ENCODE measurements at regions not wholly inside any gene's neighbourhood (a gene's known extent, or its start where the extent isn't known, plus 50 kb on each side); places are given as distances from the start of the nearest gene placed in this dataset.

- TF ChIP-seq, protein P1, sequence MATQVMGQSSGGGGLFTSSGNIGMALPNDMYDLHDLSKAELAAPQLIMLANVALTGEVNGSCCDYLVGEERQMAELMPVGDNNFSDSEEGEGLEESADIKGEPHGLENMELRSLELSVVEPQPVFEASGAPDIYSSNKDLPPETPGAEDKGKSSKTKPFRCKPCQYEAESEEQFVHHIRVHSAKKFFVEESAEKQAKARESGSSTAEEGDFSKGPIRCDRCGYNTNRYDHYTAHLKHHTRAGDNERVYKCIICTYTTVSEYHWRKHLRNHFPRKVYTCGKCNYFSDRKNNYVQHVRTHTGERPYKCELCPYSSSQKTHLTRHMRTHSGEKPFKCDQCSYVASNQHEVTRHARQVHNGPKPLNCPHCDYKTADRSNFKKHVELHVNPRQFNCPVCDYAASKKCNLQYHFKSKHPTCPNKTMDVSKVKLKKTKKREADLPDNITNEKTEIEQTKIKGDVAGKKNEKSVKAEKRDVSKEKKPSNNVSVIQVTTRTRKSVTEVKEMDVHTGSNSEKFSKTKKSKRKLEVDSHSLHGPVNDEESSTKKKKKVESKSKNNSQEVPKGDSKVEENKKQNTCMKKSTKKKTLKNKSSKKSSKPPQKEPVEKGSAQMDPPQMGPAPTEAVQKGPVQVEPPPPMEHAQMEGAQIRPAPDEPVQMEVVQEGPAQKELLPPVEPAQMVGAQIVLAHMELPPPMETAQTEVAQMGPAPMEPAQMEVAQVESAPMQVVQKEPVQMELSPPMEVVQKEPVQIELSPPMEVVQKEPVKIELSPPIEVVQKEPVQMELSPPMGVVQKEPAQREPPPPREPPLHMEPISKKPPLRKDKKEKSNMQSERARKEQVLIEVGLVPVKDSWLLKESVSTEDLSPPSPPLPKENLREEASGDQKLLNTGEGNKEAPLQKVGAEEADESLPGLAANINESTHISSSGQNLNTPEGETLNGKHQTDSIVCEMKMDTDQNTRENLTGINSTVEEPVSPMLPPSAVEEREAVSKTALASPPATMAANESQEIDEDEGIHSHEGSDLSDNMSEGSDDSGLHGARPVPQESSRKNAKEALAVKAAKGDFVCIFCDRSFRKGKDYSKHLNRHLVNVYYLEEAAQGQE (IDR thresholded peaks at IDR 0.05; ENCODE audit: low read depth), result no peak
- TF ChIP-seq TCF7L2 (IDR thresholded peaks at IDR 0.05; ENCODE audit: borderline replicate concordance, extremely low read depth, insufficient read depth, insufficient read length), result no peak
- TF ChIP-seq EZH2 (IDR thresholded peaks at IDR 0.05), result no peak
- TF ChIP-seq EGR1 (IDR thresholded peaks at IDR 0.05; ENCODE audit: low read depth), result no peak
- no peak for TF ChIP-seq CBX3 (IDR thresholded peaks at IDR 0.05; ENCODE audit: low read depth)
- TF ChIP-seq POLR2AphosphoS5 (IDR thresholded peaks at IDR 0.05; ENCODE audit: low read depth, low read length), result no peak
- TF ChIP-seq, protein P2, sequence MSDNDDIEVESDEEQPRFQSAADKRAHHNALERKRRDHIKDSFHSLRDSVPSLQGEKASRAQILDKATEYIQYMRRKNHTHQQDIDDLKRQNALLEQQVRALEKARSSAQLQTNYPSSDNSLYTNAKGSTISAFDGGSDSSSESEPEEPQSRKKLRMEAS (IDR thresholded peaks at IDR 0.05), result no peak
Measured at GRCh38 chr4:117331817-117332216, 246.4 kb upstream of the TRAM1L1 start (continued).

DNA sequence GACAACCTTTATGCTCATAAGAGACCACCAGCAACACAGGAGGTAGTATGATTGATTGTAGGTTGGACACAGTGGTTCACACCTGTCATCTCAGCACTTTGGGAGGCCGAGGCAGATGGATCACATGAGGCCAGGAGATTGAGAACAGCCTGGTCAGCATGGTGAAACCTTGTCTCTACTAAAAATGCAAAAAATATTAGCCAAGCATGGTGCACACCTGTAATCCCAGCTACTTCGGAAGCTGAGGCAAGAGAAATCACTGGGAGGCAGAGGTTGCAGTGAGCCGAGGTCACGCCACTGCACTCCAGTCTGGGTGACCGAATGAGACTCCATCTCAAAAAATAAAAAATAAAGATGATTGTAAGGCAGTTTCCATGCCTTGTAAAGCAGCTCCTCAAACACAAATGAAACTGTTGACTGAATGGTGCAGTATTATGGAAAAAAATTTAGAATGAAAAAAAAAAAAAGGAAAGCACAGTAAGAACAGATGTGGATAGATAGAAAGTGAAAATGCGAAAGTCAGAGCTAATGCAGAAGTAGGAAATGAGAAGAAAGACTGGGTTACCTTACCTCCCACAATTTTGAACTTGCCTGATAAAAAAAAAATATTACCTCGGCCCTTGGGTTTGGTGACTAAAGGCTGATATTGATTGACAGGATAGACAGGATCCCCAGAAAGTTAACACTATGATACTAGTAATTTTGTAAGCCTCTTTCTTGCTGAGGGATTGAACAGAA lies 249.2 kb upstream of the TRAM1L1 start:
- BruUV-seq (replicated peaks), result no TSS peak
- POLR2A ChIA-PET, result no interaction called here
- no peaks in the 10 kb centered on the region for H4K20me1 ChIP-seq (ENCODE audit: insufficient read depth)
- no peak for ATAC-seq
- no peaks in the 10 kb centered on the region for H3K9me2 ChIP-seq (ENCODE audit: insufficient read depth)
- no peak overlapping the region for H3K27ac ChIP-seq (ENCODE audit: low read depth, low read length)
- RAD21 ChIA-PET (ENCODE audit: low non-redundant PET in 1 of 2, low total read pairs in 2 of 2, uncharacterized antibody in 2 of 2, unreplicated experiment in 2 of 2), result no interaction called here
- no peaks in the 10 kb centered on the region for H3K4me1 ChIP-seq (ENCODE audit: control insufficient read depth in 1 of 2, insufficient read depth in 2 of 2, low read length in 2 of 2)
- H3K9ac ChIP-seq (ENCODE audit: low read length), result no peak overlapping the region
- H3K36me3 ChIP-seq (ENCODE audit: control insufficient read depth in 1 of 2, insufficient read depth in 2 of 2, low read length in 2 of 2), result no peaks in the 10 kb centered on the region
- no peak overlapping the region for H3K4me3 ChIP-seq (replicated peaks in 1 of 2; ENCODE audit: low read depth in 1 of 2, low read length in 2 of 2)
- no peaks in the 10 kb centered on the region for H3K27me3 ChIP-seq (ENCODE audit: insufficient read depth, low read length)
- H2AFZ ChIP-seq (ENCODE audit: low read depth, low read length, poor library complexity, severe bottlenecking), result no peak overlapping the region
- CTCF ChIA-PET, result no interaction called here
- no peaks in the 10 kb centered on the region for H3K79me2 ChIP-seq (ENCODE audit: insufficient read depth, low read length)
- intact Hi-C loops (cut with micrococcal nuclease), result no loop called here
- no peak for DNase-seq (ENCODE audit: low read depth, low spot score)
- H3K9me3 ChIP-seq (ENCODE audit: control insufficient read depth in 1 of 2, insufficient read depth in 1 of 2, low read depth in 1 of 2, low read length in 2 of 2), result no peaks in the 10 kb centered on the region
- no peak overlapping the region for H3K4me2 ChIP-seq (ENCODE audit: low read length)
- TF ChIP-seq ZFX (IDR thresholded peaks at IDR 0.05), result no peak
- no peak for TF ChIP-seq ELF1 (IDR thresholded peaks at IDR 0.05; ENCODE audit: borderline replicate concordance, low read depth)
- no peak for TF ChIP-seq POLR2AphosphoS5 (IDR thresholded peaks at IDR 0.05; ENCODE audit: low read depth, low read length)
- TF ChIP-seq POLR2A (IDR thresholded peaks at IDR 0.05; ENCODE audit: borderline replicate concordance, extremely low read depth, insufficient read depth, insufficient read length), result no peak
- TF ChIP-seq YY1 (IDR thresholded peaks at IDR 0.05; ENCODE audit: extremely low read depth, insufficient replicate concordance, low read depth, low read length), result no peak
- TF ChIP-seq TCF7L2 (IDR thresholded peaks at IDR 0.05; ENCODE audit: borderline replicate concordance, extremely low read depth, insufficient read depth, insufficient read length), result no peak
- TF ChIP-seq EZH2phosphoT487 (IDR thresholded peaks at IDR 0.05; ENCODE audit: borderline replicate concordance), result no peak
- TF ChIP-seq CBX3 (IDR thresholded peaks at IDR 0.05; ENCODE audit: low read depth), result no peak
- TF ChIP-seq EZH2 (IDR thresholded peaks at IDR 0.05), result no peak
- TF ChIP-seq CEBPB (IDR thresholded peaks at IDR 0.05; ENCODE audit: low read depth), result no peak
- no peak for TF ChIP-seq SP1 (IDR thresholded peaks at IDR 0.05; ENCODE audit: low read depth)
- TF ChIP-seq ZNF274 (IDR thresholded peaks at IDR 0.05; ENCODE audit: low read depth, low read length), result no peak
- TF ChIP-seq FOSL1 (IDR thresholded peaks at IDR 0.05; ENCODE audit: low read depth), result no peak
- TF ChIP-seq, protein P1 (IDR thresholded peaks at IDR 0.05; ENCODE audit: low read depth), result no peak
- TF ChIP-seq, protein P2 (IDR thresholded peaks at IDR 0.05), result no peak
- TF ChIP-seq JUND (IDR thresholded peaks at IDR 0.05), result no peak
- TF ChIP-seq SRF (IDR thresholded peaks at IDR 0.05; ENCODE audit: low read depth), result no peak

Measured in HCT116 (cell line).